ENCODE measurements at regions not wholly inside any gene's neighbourhood (a gene's known extent, or its start where the extent isn't known, plus 50 kb on each side); places are given as distances from the start of the nearest gene placed in this dataset.

DNA sequence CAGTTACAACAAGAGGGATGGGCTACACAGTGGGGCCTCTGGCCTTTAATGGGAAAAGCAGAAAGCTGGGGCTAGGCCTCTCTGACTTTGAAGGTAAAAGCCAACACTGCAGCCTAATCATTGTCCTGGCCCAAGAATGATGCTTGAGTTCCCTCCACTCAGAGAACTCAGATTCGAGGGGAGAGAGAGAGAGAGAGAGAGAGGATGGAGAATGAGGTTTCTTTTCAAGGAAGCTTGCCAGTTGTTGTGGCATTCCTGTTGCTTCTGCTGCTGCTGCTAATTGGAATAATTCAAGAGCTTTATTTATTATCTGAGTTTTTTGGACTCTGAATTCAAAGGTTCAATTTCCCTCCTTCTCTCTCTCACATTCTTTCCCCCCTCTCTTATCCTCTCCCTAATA is 144.6 kb upstream of the IRX6 start:
- H3K36me3 Mint-ChIP-seq (ENCODE audit: low read depth) = no peaks in the 10 kb centered on the region
- H3K4me3 ChIP-seq = no peak overlapping the region
- H3F3A ChIP-seq (replicated peaks; ENCODE audit: low read depth) = no peaks in the 10 kb centered on the region
- H3K36me3 ChIP-seq (ENCODE audit: insufficient read depth) = no peaks in the 10 kb centered on the region
- no peak overlapping the region for H2AFZ ChIP-seq
- H3K27me3 ChIP-seq (ENCODE audit: insufficient read depth) = no peaks in the 10 kb centered on the region
- H3K27ac ChIP-seq (ENCODE audit: low read depth) = no peak overlapping the region
- H3K9me2 ChIP-seq (ENCODE audit: insufficient read depth) = no peaks in the 10 kb centered on the region
- no peak overlapping the region for H3K27ac Mint-ChIP-seq
- no peaks in the 10 kb centered on the region for H4K20me1 ChIP-seq (replicated peaks; ENCODE audit: insufficient read depth)
- H3K4me1 ChIP-seq (ENCODE audit: insufficient read depth) = peaks cover 8% of the 10 kb centered on the region; the same call in 1 of the 2 replicates
- no peak overlapping the region for H3K4me3 Mint-ChIP-seq
- H3K4me2 ChIP-seq = no peak overlapping the region
- H3K27me3 Mint-ChIP-seq (ENCODE audit: insufficient read depth, low read depth, poor library complexity) = peaks cover 3% of the 10 kb centered on the region
- DNase-seq (ENCODE audit: low spot score) = no peak
- ATAC-seq = no peak
- TF ChIP-seq ZNF114 (CRISPR knock-in tag; IDR thresholded peaks at IDR 0.05) (no peak), STAT1 (IDR thresholded peaks at IDR 0.05; ENCODE audit: unreplicated experiment) (no peak), ZNF462 (CRISPR knock-in tag; IDR thresholded peaks at IDR 0.05) (no peak)
- TF ChIP-seq, protein P1, sequence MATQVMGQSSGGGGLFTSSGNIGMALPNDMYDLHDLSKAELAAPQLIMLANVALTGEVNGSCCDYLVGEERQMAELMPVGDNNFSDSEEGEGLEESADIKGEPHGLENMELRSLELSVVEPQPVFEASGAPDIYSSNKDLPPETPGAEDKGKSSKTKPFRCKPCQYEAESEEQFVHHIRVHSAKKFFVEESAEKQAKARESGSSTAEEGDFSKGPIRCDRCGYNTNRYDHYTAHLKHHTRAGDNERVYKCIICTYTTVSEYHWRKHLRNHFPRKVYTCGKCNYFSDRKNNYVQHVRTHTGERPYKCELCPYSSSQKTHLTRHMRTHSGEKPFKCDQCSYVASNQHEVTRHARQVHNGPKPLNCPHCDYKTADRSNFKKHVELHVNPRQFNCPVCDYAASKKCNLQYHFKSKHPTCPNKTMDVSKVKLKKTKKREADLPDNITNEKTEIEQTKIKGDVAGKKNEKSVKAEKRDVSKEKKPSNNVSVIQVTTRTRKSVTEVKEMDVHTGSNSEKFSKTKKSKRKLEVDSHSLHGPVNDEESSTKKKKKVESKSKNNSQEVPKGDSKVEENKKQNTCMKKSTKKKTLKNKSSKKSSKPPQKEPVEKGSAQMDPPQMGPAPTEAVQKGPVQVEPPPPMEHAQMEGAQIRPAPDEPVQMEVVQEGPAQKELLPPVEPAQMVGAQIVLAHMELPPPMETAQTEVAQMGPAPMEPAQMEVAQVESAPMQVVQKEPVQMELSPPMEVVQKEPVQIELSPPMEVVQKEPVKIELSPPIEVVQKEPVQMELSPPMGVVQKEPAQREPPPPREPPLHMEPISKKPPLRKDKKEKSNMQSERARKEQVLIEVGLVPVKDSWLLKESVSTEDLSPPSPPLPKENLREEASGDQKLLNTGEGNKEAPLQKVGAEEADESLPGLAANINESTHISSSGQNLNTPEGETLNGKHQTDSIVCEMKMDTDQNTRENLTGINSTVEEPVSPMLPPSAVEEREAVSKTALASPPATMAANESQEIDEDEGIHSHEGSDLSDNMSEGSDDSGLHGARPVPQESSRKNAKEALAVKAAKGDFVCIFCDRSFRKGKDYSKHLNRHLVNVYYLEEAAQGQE (IDR thresholded peaks at IDR 0.05; ENCODE audit: unreplicated experiment) = no peak
- no peaks in the 10 kb centered on the region; the same call in 2 of the 3 replicates for H3K9me3 Mint-ChIP-seq
- H3K4me1 Mint-ChIP-seq = peaks cover 17% of the 10 kb centered on the region
- H3K79me2 ChIP-seq (replicated peaks; ENCODE audit: insufficient read depth) = no peaks in the 10 kb centered on the region
